ENCODE measurements at regions not wholly inside any gene's neighbourhood (a gene's known extent, or its start where the extent isn't known, plus 50 kb on each side); places are given as distances from the start of the nearest gene placed in this dataset.

GRCh38 chr7:52777051-52777822 lies 258.2 kb upstream of the POM121L12 start:
- TF ChIP-seq, protein P1, sequence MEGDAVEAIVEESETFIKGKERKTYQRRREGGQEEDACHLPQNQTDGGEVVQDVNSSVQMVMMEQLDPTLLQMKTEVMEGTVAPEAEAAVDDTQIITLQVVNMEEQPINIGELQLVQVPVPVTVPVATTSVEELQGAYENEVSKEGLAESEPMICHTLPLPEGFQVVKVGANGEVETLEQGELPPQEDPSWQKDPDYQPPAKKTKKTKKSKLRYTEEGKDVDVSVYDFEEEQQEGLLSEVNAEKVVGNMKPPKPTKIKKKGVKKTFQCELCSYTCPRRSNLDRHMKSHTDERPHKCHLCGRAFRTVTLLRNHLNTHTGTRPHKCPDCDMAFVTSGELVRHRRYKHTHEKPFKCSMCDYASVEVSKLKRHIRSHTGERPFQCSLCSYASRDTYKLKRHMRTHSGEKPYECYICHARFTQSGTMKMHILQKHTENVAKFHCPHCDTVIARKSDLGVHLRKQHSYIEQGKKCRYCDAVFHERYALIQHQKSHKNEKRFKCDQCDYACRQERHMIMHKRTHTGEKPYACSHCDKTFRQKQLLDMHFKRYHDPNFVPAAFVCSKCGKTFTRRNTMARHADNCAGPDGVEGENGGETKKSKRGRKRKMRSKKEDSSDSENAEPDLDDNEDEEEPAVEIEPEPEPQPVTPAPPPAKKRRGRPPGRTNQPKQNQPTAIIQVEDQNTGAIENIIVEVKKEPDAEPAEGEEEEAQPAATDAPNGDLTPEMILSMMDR (IDR thresholded peaks at IDR 0.05) = no peak
- no peak for TF ChIP-seq POLR2A (IDR thresholded peaks at IDR 0.05)

Data from body of pancreas (tissue), 4 donors.